ENCODE measurements at regions not wholly inside any gene's neighbourhood (a gene's known extent, or its start where the extent isn't known, plus 50 kb on each side); places are given as distances from the start of the nearest gene placed in this dataset.

DNA sequence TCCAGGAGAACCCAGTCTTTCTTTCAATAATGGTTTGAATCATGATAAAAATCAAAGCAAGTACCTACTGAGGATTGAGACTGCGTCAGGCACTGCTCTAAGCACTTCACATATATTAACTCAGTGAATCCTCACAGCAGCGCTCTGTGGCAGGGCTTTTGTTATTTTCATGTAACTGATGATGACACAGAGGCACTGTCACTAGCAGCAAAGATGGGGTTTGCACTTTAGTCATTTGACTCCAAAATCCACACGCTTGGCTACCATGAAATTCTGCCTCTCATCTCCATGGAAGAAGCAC, 98.8 kb upstream of the GSC start:
- no peak for DNase-seq (ENCODE audit: low read depth, low spot score)

More for the DNA sequence above, 98.8 kb upstream of the GSC start:
- intact Hi-C loops (cut with micrococcal nuclease; ENCODE audit: unreplicated experiment) (no loop called here), in situ Hi-C loops (cut with MboI) (no loop called here)
- Histone ChIP-seq H3K79me2 (ENCODE audit: control insufficient read depth, insufficient read depth, low read length) (no peaks in the 10 kb centered on the region), H3K4me3 (no peak overlapping the region), H4K20me1 (ENCODE audit: control insufficient read depth, insufficient read depth) (no peaks in the 10 kb centered on the region), H3K9me3 (replicated peaks; ENCODE audit: control insufficient read depth, insufficient read depth, low read length) (no peaks in the 10 kb centered on the region), H3K36me3 (ENCODE audit: control insufficient read depth in 2 of 2, insufficient read depth in 2 of 2, low read length in 1 of 2) (no peaks in the 10 kb centered on the region), H3K27me3 (replicated peaks in 1 of 2; ENCODE audit: control insufficient read depth in 2 of 2, insufficient read depth in 2 of 2, low read length in 1 of 2) (peaks cover 0 to 4% of the 10 kb centered on the region in 2 experiments; a peak in 3 of 4 replicates), H3K9ac (ENCODE audit: control insufficient read depth, insufficient read depth, low read length) (no peak overlapping the region), H3K4me2 (ENCODE audit: control insufficient read depth, insufficient read depth) (no peak overlapping the region), H2AFZ (ENCODE audit: control insufficient read depth, low read depth, low read length) (no peak overlapping the region), H3K4me1 (ENCODE audit: control insufficient read depth, insufficient read depth, low read length) (no peaks in the 10 kb centered on the region), H3K27ac (ENCODE audit: control insufficient read depth, insufficient read depth) (no peak overlapping the region)
- BruUV-seq (replicated peaks), result no TSS peak
- WGBS (ENCODE audit: insufficient coverage, insufficient replicate concordance, low lambda C conversion rate, missing lambda C conversion rate), result 14% methylated on average over 3 of the region's 3 CpGs
- ATAC-seq, result no peak
- ChIA-PET CTCF (no interaction called here), POLR2A (no interaction called here), SMC1A (ENCODE audit: uncharacterized antibody, unreplicated experiment) (no interaction called here), RAD21 (ENCODE audit: unreplicated experiment) (no interaction called here)
- TF ChIP-seq, protein P1, sequence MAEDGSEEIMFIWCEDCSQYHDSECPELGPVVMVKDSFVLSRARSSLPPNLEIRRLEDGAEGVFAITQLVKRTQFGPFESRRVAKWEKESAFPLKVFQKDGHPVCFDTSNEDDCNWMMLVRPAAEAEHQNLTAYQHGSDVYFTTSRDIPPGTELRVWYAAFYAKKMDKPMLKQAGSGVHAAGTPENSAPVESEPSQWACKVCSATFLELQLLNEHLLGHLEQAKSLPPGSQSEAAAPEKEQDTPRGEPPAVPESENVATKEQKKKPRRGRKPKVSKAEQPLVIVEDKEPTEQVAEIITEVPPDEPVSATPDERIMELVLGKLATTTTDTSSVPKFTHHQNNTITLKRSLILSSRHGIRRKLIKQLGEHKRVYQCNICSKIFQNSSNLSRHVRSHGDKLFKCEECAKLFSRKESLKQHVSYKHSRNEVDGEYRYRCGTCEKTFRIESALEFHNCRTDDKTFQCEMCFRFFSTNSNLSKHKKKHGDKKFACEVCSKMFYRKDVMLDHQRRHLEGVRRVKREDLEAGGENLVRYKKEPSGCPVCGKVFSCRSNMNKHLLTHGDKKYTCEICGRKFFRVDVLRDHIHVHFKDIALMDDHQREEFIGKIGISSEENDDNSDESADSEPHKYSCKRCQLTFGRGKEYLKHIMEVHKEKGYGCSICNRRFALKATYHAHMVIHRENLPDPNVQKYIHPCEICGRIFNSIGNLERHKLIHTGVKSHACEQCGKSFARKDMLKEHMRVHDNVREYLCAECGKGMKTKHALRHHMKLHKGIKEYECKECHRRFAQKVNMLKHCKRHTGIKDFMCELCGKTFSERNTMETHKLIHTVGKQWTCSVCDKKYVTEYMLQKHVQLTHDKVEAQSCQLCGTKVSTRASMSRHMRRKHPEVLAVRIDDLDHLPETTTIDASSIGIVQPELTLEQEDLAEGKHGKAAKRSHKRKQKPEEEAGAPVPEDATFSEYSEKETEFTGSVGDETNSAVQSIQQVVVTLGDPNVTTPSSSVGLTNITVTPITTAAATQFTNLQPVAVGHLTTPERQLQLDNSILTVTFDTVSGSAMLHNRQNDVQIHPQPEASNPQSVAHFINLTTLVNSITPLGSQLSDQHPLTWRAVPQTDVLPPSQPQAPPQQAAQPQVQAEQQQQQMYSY (CRISPR knock-in tag; IDR thresholded peaks at IDR 0.05), result no peak
- TF ChIP-seq NR2C1 (IDR thresholded peaks at IDR 0.05) (no peak), BHLHE40 (IDR thresholded peaks at IDR 0.05; ENCODE audit: borderline replicate concordance in 1 of 2, low read depth in 2 of 2, low read length in 1 of 2) (no peak), TCF12 (IDR thresholded peaks at IDR 0.05; ENCODE audit: low read depth, low read length) (no peak), NFXL1 (IDR thresholded peaks at IDR 0.05; ENCODE audit: borderline replicate concordance) (no peak), NR2F1 (conservative IDR thresholded peaks at IDR 0.05) (no peak), CHD2 (IDR thresholded peaks at IDR 0.05; ENCODE audit: borderline replicate concordance, low read depth, low read length) (no peak), SMAD5 (IDR thresholded peaks at IDR 0.05; ENCODE audit: low read depth) (no peak), CBX5 (IDR thresholded peaks at IDR 0.05; ENCODE audit: low read depth) (no peak), POLR2A (IDR thresholded peaks at IDR 0.05; ENCODE audit: low read depth, low read length) (no peak)
- TF ChIP-seq, protein P2, sequence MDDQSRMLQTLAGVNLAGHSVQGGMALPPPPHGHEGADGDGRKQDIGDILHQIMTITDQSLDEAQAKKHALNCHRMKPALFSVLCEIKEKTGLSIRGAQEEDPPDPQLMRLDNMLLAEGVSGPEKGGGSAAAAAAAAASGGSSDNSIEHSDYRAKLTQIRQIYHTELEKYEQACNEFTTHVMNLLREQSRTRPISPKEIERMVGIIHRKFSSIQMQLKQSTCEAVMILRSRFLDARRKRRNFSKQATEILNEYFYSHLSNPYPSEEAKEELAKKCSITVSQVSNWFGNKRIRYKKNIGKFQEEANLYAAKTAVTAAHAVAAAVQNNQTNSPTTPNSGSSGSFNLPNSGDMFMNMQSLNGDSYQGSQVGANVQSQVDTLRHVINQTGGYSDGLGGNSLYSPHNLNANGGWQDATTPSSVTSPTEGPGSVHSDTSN (IDR thresholded peaks at IDR 0.05; ENCODE audit: insufficient replicate concordance, low read depth, low read length), result no peak
- TF ChIP-seq, protein P3, sequence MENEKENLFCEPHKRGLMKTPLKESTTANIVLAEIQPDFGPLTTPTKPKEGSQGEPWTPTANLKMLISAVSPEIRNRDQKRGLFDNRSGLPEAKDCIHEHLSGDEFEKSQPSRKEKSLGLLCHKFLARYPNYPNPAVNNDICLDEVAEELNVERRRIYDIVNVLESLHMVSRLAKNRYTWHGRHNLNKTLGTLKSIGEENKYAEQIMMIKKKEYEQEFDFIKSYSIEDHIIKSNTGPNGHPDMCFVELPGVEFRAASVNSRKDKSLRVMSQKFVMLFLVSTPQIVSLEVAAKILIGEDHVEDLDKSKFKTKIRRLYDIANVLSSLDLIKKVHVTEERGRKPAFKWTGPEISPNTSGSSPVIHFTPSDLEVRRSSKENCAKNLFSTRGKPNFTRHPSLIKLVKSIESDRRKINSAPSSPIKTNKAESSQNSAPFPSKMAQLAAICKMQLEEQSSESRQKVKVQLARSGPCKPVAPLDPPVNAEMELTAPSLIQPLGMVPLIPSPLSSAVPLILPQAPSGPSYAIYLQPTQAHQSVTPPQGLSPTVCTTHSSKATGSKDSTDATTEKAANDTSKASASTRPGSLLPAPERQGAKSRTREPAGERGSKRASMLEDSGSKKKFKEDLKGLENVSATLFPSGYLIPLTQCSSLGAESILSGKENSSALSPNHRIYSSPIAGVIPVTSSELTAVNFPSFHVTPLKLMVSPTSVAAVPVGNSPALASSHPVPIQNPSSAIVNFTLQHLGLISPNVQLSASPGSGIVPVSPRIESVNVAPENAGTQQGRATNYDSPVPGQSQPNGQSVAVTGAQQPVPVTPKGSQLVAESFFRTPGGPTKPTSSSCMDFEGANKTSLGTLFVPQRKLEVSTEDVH (IDR thresholded peaks at IDR 0.05; ENCODE audit: low read depth, partially characterized antibody), result no peak
- FAIRE-seq, result no peak

Data from GM12878 (cell line).